Neural crest cell (in vitro differentiated cells): ENCODE measurements at regions not wholly inside any gene's neighbourhood (a gene's known extent, or its start where the extent isn't known, plus 50 kb on each side); places are given as distances from the start of the nearest gene placed in this dataset.

Experiments
- DNase-seq: peaks from one replicate; pipeline ENCODE4 v3.0.0; 2021; ENCODE audit warnings: low read depth, mixed read lengths, low spot score
- H3K27ac Mint-ChIP-seq: one replicate; pipeline ENCODE4 v1.8.0; 2021; ENCODE audit warnings: mild to moderate bottlenecking, mixed read lengths; ENCODE audit not compliant: unreplicated experiment
- H3K27me3 Mint-ChIP-seq: 2 replicates; pipeline ENCODE4 v1.8.0; 2021; ENCODE audit warnings: low read depth, mild to moderate bottlenecking, mixed read lengths
- H3K36me3 Mint-ChIP-seq: 2 replicates; pipeline ENCODE4 v1.8.0; 2021; ENCODE audit warnings: low read depth, mild to moderate bottlenecking, mixed read lengths
- H3K4me1 Mint-ChIP-seq: 2 replicates; pipeline ENCODE4 v1.8.0; 2021; ENCODE audit warnings: mixed read lengths
- H3K4me3 Mint-ChIP-seq: one replicate; pipeline ENCODE4 v1.8.0; 2021; ENCODE audit warnings: mild to moderate bottlenecking, mixed read lengths
- H3K9me3 Mint-ChIP-seq: 2 replicates; pipeline ENCODE4 v1.8.0; 2021; ENCODE audit warnings: mixed read lengths
- TF ChIP-seq, protein P1 (sequence below): fragments of 200-600 bp; sonication (generic); conservative IDR thresholded peaks from 2 replicates; pipeline ENCODE4 v1.5.0; 2021; ENCODE audit warnings: antibody characterized with exemption, mild to moderate bottlenecking

GRCh38 chr9:30677221-30677620 is 1707.2 kb upstream of the ACO1 start:
- no peak for DNase-seq
- H3K9me3 Mint-ChIP-seq, result peaks cover 2% of the 10 kb centered on the region
- H3K4me3 Mint-ChIP-seq, result no peak overlapping the region
- H3K36me3 Mint-ChIP-seq, result no peaks in the 10 kb centered on the region
- H3K27ac Mint-ChIP-seq, result peak overlapping the region; percentile 5
- no peaks in the 10 kb centered on the region for H3K27me3 Mint-ChIP-seq
- TF ChIP-seq, protein P1, sequence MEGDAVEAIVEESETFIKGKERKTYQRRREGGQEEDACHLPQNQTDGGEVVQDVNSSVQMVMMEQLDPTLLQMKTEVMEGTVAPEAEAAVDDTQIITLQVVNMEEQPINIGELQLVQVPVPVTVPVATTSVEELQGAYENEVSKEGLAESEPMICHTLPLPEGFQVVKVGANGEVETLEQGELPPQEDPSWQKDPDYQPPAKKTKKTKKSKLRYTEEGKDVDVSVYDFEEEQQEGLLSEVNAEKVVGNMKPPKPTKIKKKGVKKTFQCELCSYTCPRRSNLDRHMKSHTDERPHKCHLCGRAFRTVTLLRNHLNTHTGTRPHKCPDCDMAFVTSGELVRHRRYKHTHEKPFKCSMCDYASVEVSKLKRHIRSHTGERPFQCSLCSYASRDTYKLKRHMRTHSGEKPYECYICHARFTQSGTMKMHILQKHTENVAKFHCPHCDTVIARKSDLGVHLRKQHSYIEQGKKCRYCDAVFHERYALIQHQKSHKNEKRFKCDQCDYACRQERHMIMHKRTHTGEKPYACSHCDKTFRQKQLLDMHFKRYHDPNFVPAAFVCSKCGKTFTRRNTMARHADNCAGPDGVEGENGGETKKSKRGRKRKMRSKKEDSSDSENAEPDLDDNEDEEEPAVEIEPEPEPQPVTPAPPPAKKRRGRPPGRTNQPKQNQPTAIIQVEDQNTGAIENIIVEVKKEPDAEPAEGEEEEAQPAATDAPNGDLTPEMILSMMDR, result no peak
- H3K4me1 Mint-ChIP-seq, result no peaks in the 10 kb centered on the region

- Mint-ChIP-seq H3K36me3 (no peaks in the 10 kb centered on the region), H3K27ac (no peak overlapping the region), H3K9me3 (peaks cover 14% of the 10 kb centered on the region), H3K4me3 (no peak overlapping the region), H3K27me3 (no peaks in the 10 kb centered on the region), H3K4me1 (peaks cover 3% of the 10 kb centered on the region)
- DNase-seq, result no peak
- TF ChIP-seq, protein P1, result no peak
Measured at GRCh38 chr9:30688801-30689200, 1695.6 kb upstream of the ACO1 start.

DNA sequence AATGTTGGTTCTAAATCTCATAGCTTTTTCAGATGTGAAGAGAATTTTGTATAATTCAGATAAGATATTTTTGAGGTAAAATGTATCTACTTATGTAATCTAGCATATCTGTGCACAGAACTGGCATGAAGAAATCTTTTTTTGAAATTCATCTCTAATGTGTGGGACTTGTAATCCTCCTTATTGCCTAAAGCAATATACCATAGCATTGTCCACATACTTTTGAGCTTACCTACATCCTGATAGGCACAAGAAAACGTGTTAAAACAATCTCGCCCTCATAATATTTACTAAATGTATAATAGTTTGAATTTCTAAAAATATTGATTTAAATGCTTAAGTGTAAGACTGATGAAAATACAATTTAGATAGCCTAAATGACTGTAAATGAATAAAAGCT is 1686.5 kb upstream of the ACO1 start:
- TF ChIP-seq, protein P1, result no peak
- H3K27me3 Mint-ChIP-seq, result no peaks in the 10 kb centered on the region
- H3K4me3 Mint-ChIP-seq, result no peak overlapping the region
- H3K27ac Mint-ChIP-seq, result no peak overlapping the region
- no peak for DNase-seq
- H3K9me3 Mint-ChIP-seq, result peaks cover 3% of the 10 kb centered on the region
- H3K36me3 Mint-ChIP-seq, result no peaks in the 10 kb centered on the region
- H3K4me1 Mint-ChIP-seq, result no peaks in the 10 kb centered on the region

DNA sequence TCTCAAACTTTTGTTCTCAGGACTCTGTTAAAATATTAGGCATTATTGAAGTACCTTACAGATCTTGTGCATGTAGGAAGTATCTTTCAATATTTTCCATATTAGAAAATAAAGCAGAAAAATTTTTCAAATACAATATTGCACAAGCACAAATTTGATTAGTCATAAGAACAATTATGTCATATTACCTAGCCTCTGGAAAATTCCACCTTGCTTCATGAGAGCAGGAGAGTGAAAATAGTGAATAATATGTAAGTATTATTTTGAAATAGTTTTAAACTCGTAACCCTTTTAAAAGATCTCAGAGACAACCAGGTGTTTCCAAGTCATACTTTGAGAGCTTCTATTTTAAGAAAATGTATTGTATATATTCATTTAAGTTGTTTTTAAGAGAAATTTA is 1672.9 kb upstream of the ACO1 start:
- no peak overlapping the region for H3K4me3 Mint-ChIP-seq
- H3K9me3 Mint-ChIP-seq, result no peaks in the 10 kb centered on the region

GRCh38 chr9:30713243-30713642 is 1671.2 kb upstream of the ACO1 start:
- TF ChIP-seq, protein P1, result no peak
- no peaks in the 10 kb centered on the region for H3K9me3 Mint-ChIP-seq
- no peaks in the 10 kb centered on the region for H3K36me3 Mint-ChIP-seq
- no peak overlapping the region for H3K27ac Mint-ChIP-seq
- no peak for DNase-seq
- peaks cover 4% of the 10 kb centered on the region for H3K4me1 Mint-ChIP-seq
- no peak overlapping the region for H3K4me3 Mint-ChIP-seq
- H3K27me3 Mint-ChIP-seq, result no peaks in the 10 kb centered on the region

More for the DNA sequence above, 1672.9 kb upstream of the ACO1 start:
- Mint-ChIP-seq H3K4me1 (peaks cover 4% of the 10 kb centered on the region), H3K27ac (no peak overlapping the region), H3K36me3 (no peaks in the 10 kb centered on the region), H3K27me3 (no peaks in the 10 kb centered on the region)
- DNase-seq, result no peak
- TF ChIP-seq, protein P1, result no peak

GRCh38 chr9:30714389-30714788 is 1670.1 kb upstream of the ACO1 start:
- Mint-ChIP-seq H3K27me3 (no peaks in the 10 kb centered on the region), H3K9me3 (no peaks in the 10 kb centered on the region), H3K27ac (no peak overlapping the region), H3K4me3 (no peak overlapping the region), H3K4me1 (peaks cover 4% of the 10 kb centered on the region), H3K36me3 (no peaks in the 10 kb centered on the region)
- no peak for DNase-seq
- TF ChIP-seq, protein P1, result no peak
